ENCODE measurements at regions not wholly inside any gene's neighbourhood (a gene's known extent, or its start where the extent isn't known, plus 50 kb on each side); places are given as distances from the start of the nearest gene placed in this dataset.

GRCh38 chr4:102143433-102143832, 201.8 kb downstream of the SLC39A8 start:
- ATAC-seq (no peak), DNase-seq (no peak)
- no peaks in the 10 kb centered on the region for H3K36me3 ChIP-seq
- H3K4me3 ChIP-seq = no peak overlapping the region
- H3K9me3 ChIP-seq = no peaks in the 10 kb centered on the region
- H3K4me1 ChIP-seq = no peaks in the 10 kb centered on the region
- intact Hi-C loops (cut with DNase I) = no loop called here
- 27% methylated on average over 1 of the region's 1 CpG for WGBS (ENCODE audit: insufficient coverage, low coverage, low lambda C conversion rate, missing lambda C conversion rate)
- H3K27me3 ChIP-seq = no peaks in the 10 kb centered on the region
- H3K27ac ChIP-seq = no peak overlapping the region
- TF ChIP-seq POLR2A (IDR thresholded peaks at IDR 0.05) (no peak), CTCF (IDR thresholded peaks at IDR 0.05) (no peak)

GRCh38 chr4:102141842-102142241, 203.4 kb downstream of the SLC39A8 start:
- intact Hi-C loops (cut with DNase I) = no loop called here
- TF ChIP-seq POLR2A (IDR thresholded peaks at IDR 0.05) = no peak
- no peak for TF ChIP-seq CTCF (IDR thresholded peaks at IDR 0.05)
- WGBS (ENCODE audit: insufficient coverage, low coverage, low lambda C conversion rate, missing lambda C conversion rate) = 67% methylated on average over 1 of the region's 1 CpG

GRCh38 chr4:102139932-102140331, 205.3 kb downstream of the SLC39A8 start:
- Histone ChIP-seq H3K36me3 (no peaks in the 10 kb centered on the region), H3K9me3 (no peaks in the 10 kb centered on the region), H3K27ac (no peak overlapping the region), H3K4me1 (no peaks in the 10 kb centered on the region), H3K4me3 (no peak overlapping the region), H3K27me3 (no peaks in the 10 kb centered on the region)
- intact Hi-C loops (cut with DNase I) = no loop called here
- TF ChIP-seq POLR2A (IDR thresholded peaks at IDR 0.05) (no peak), CTCF (IDR thresholded peaks at IDR 0.05) (no peak)
- DNase-seq = no peak
- WGBS (ENCODE audit: insufficient coverage, low coverage, low lambda C conversion rate, missing lambda C conversion rate) = 58% methylated on average over 1 of the region's 1 CpG
- ATAC-seq = no peak

More at GRCh38 chr4:102141842-102142241, 203.4 kb downstream of the SLC39A8 start:
- H3K36me3 ChIP-seq = no peaks in the 10 kb centered on the region
- no peaks in the 10 kb centered on the region for H3K9me3 ChIP-seq
- no peaks in the 10 kb centered on the region for H3K27me3 ChIP-seq
- DNase-seq (no peak), ATAC-seq (no peak)
- no peak overlapping the region for H3K27ac ChIP-seq
- no peak overlapping the region for H3K4me3 ChIP-seq
- H3K4me1 ChIP-seq = no peaks in the 10 kb centered on the region

- Histone ChIP-seq H3K27me3 (no peaks in the 10 kb centered on the region), H3K9me3 (no peaks in the 10 kb centered on the region), H3K36me3 (no peaks in the 10 kb centered on the region), H3K4me1 (no peaks in the 10 kb centered on the region), H3K4me3 (no peak overlapping the region), H3K27ac (no peak overlapping the region)
- TF ChIP-seq POLR2A (IDR thresholded peaks at IDR 0.05) (no peak), CTCF (IDR thresholded peaks at IDR 0.05) (no peak)
- 16% methylated on average over 2 of the region's 2 CpGs for WGBS (ENCODE audit: insufficient coverage, low coverage, low lambda C conversion rate, missing lambda C conversion rate)
- DNase-seq (no peak), ATAC-seq (peak; percentile 24 to 51 (median 45))
- intact Hi-C loops (cut with DNase I) = no loop called here
Measured at GRCh38 chr4:102139132-102139573, 206.1 kb downstream of the SLC39A8 start.

GRCh38 chr4:102137217-102137616, 208.1 kb downstream of the SLC39A8 start:
- intact Hi-C loops (cut with DNase I) = no loop called here
- no peak for DNase-seq
- no peak overlapping the region for H3K4me3 ChIP-seq
- no peak for ATAC-seq
- H3K9me3 ChIP-seq = no peaks in the 10 kb centered on the region
- H3K27ac ChIP-seq = no peak overlapping the region
- no peaks in the 10 kb centered on the region for H3K36me3 ChIP-seq
- WGBS (ENCODE audit: insufficient coverage, low coverage, low lambda C conversion rate, missing lambda C conversion rate) = 97% methylated on average over 2 of the region's 2 CpGs
- no peaks in the 10 kb centered on the region for H3K4me1 ChIP-seq
- no peaks in the 10 kb centered on the region for H3K27me3 ChIP-seq
- no peak for TF ChIP-seq CTCF (IDR thresholded peaks at IDR 0.05)
- TF ChIP-seq POLR2A (IDR thresholded peaks at IDR 0.05) = no peak
